Psoas muscle (tissue), 7 donors: ENCODE measurements at regions not wholly inside any gene's neighbourhood (a gene's known extent, or its start where the extent isn't known, plus 50 kb on each side); places are given as distances from the start of the nearest gene placed in this dataset.

ENCODE experiments used
- ATAC-seq, 4 donors: fragments of 200-7000 bp; cut with Tn5 transposase; one replicate each; pipeline ENCODE4 v1.9.1; 2020; ENCODE audit warnings: moderate library complexity in 3 of 4, mild to moderate bottlenecking in 2 of 4
- DNase-seq, 2 donors: peaks; one replicate each; pipeline ENCODE4 v3.0.0-alpha.2; 2020
- H3K27ac ChIP-seq: fragments of 200-600 bp; one replicate; pipeline ENCODE4 v1.8.0; 2022
- H3K27me3 ChIP-seq, 3 donors: fragments of 200-600 bp in 1 of 3; one replicate each; pipeline versions ENCODE4 v1.6.1 to v1.8.0; 2013 to 2022; ENCODE audit warnings: low read length in 2 of 3, mild to moderate bottlenecking in 2 of 3, moderate library complexity in 1 of 3; ENCODE audit not compliant: insufficient read depth in 3 of 3
- H3K36me3 ChIP-seq, 2 donors: fragments of 200-600 bp in 1 of 2; one replicate each; pipeline versions ENCODE4 v1.6.1 to v1.8.0; 2013 to 2022; ENCODE audit warnings: low read depth in 1 of 2, mild to moderate bottlenecking in 1 of 2, moderate library complexity in 1 of 2; ENCODE audit not compliant: insufficient read depth in 1 of 2
- H3K4me1 ChIP-seq: fragments of 200-600 bp; one replicate; pipeline ENCODE4 v1.8.0; 2022
- H3K4me3 ChIP-seq: fragments of 200-600 bp; one replicate; pipeline ENCODE4 v1.8.0; 2022; ENCODE audit warnings: mild to moderate bottlenecking
- H3K9me3 ChIP-seq: fragments of 200-600 bp; one replicate; pipeline ENCODE4 v1.8.0; 2022
- WGBS, 3 donors: extraction: QIAGEN DNeasy Blood & Tissue Kit; methylation state at CpG; one replicate each; pipeline versions ENCODE4 v1.1.6 to v1.1.7; 2013; 5-methylcytosine and 5-hydroxymethylcytosine counted together
- intact Hi-C, 2 donors: fragments of 100-400 bp; cut with DNase I; formaldehyde crosslinking; loops; one replicate each; pipeline versions ENCODE4 v1.11.0 to v1.14.2; 2022
- TF ChIP-seq, protein P1 (sequence below): fragments of 200-600 bp; IDR thresholded peaks from one replicate; pipeline ENCODE4 v1.8.0; 2022; ENCODE audit warnings: antibody characterized with exemption
- donor health status: healthy with polysubstance abuse.
- donor health status: DM: no; HTN: no; CAD: no; lungs with moderate emphysema.
- donor health status: Bipolar disorder and iron deficiency.
- donor health status: healthy.
- donor health status: DM: yes; HTN: yes; CAD: no.
- donor health status: DM: no; HTN: no; CAD: no.
- donor health status: DM: yes; HTN: yes; CAD: no.

DNA sequence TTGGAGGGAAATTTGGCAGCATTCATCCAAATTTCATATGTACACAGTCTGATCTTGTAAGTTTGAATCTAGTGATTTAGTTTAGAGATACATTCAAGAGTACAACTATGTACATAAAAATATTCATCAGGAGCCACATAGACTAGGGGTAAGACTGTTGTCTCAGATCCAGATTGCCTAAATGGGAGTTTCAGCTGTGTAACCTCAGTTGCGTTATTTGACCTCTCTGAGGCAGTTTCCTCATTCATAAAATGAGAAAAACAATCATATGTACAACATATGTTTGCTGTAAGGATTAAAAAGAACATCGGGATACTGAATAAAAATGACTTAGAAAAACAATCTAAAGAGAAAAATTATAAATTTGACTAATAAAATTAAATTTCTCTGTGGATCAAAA lies 577.5 kb downstream of the RPL10L start:
- intact Hi-C loops, result no loop called here
- peaks cover 3% of the 10 kb centered on the region for H3K9me3 ChIP-seq
- no peaks in the 10 kb centered on the region for H3K4me1 ChIP-seq
- H3K36me3 ChIP-seq, result no peaks in the 10 kb centered on the region
- DNase-seq, result no peak
- H3K27me3 ChIP-seq, result no peaks in the 10 kb centered on the region
- 80% methylated on average over 2 of the region's 2 CpGs for WGBS, 3 donors
- TF ChIP-seq, protein P1, sequence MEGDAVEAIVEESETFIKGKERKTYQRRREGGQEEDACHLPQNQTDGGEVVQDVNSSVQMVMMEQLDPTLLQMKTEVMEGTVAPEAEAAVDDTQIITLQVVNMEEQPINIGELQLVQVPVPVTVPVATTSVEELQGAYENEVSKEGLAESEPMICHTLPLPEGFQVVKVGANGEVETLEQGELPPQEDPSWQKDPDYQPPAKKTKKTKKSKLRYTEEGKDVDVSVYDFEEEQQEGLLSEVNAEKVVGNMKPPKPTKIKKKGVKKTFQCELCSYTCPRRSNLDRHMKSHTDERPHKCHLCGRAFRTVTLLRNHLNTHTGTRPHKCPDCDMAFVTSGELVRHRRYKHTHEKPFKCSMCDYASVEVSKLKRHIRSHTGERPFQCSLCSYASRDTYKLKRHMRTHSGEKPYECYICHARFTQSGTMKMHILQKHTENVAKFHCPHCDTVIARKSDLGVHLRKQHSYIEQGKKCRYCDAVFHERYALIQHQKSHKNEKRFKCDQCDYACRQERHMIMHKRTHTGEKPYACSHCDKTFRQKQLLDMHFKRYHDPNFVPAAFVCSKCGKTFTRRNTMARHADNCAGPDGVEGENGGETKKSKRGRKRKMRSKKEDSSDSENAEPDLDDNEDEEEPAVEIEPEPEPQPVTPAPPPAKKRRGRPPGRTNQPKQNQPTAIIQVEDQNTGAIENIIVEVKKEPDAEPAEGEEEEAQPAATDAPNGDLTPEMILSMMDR, result no peak
- no peak overlapping the region for H3K4me3 ChIP-seq
- H3K27ac ChIP-seq, result no peak overlapping the region
- ATAC-seq, result no peak

DNA sequence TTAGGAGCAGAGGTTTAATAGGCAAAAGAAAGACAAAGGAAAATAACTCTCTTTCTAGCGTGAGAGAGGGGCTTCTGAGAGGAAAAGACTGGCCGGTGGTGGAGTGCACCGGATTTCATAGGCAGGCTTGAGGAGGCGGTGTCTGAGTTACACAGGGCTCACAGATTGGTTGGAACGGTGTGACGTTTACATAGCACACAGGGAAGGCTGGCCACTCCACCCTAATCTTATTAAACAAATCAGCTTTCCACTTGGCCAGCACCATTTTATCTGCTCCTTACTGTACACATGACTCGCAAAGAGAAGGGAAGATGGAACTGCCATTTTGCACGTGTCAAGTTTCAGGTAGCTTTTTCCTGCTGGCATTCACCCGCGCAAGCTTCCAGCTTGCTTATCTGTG lies 587.7 kb downstream of the RPL10L start:
- DNase-seq (no peak), ATAC-seq (no peak)
- no peak overlapping the region for H3K4me3 ChIP-seq
- no peaks in the 10 kb centered on the region for H3K27me3 ChIP-seq
- no peaks in the 10 kb centered on the region for H3K36me3 ChIP-seq
- WGBS, 3 donors, result 76 to 81% (median 80%) methylated on average over 10 of the region's 10 CpGs
- TF ChIP-seq, protein P1, result no peak
- H3K9me3 ChIP-seq, result no peaks in the 10 kb centered on the region
- intact Hi-C loops, result no loop called here
- H3K4me1 ChIP-seq, result no peaks in the 10 kb centered on the region
- no peak overlapping the region for H3K27ac ChIP-seq

DNA sequence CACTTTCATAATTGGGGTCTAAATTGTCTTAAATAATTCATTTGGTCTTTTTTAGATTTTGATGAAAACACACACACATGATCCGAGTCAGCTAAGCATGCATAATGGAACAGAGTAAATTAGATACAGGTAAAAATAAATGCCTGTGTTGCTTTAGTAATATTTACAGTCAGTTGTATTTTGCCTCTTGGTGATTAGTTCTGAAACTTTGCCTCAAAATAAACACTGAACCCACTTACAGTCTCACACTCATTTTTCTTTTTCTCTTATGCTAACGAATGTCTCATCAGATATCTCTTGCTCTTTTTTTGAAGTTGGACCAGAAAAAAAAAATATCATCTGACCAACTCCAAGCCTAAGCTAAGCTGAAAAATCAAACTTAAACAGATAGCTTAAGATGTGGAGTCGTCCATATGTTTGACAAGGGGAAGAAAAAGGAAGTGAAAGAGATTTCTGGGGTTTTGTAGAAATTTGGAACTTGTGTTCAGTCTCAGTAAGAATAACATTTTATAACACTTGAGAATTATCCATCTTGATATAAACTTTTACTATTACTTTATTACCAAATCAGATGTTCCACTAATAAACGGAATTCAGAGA lies 592.5 kb downstream of the RPL10L start:
- intact Hi-C loops, result no loop called here
- no peak for ATAC-seq
- 73 to 80% (median 78%) methylated on average over 4 of the region's 4 CpGs for WGBS, 3 donors

DNA sequence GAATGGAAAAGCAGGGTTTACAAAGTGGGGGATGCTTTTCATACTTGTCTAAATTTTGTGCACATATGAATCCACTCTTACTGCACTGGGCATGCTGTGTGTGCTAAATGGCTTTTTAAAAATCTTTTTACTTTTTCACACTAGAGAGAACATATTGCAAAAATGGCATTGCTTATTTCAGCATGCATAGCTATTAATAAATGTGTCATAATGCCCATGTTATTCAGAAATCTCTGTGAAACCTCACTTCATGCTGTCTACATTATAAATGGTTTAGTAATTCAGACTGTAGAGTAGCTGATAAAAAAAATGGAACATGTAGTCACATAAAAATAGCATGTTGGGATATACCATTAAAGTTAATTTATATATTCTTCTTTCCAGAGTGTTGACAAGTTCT lies 593.8 kb downstream of the RPL10L start:
- TF ChIP-seq, protein P1, result no peak
- ATAC-seq, result no peak
- Histone ChIP-seq H3K4me3 (no peak overlapping the region), H3K9me3 (no peaks in the 10 kb centered on the region), H3K36me3 (no peaks in the 10 kb centered on the region), H3K27ac (no peak overlapping the region), H3K27me3 (no peaks in the 10 kb centered on the region), H3K4me1 (no peaks in the 10 kb centered on the region)
- no peak for DNase-seq
- intact Hi-C loops, result no loop called here

More for the DNA sequence above, 592.5 kb downstream of the RPL10L start:
- H3K27ac ChIP-seq, result no peak overlapping the region
- no peaks in the 10 kb centered on the region for H3K9me3 ChIP-seq
- TF ChIP-seq, protein P1, result no peak
- H3K4me1 ChIP-seq, result no peaks in the 10 kb centered on the region
- no peak overlapping the region for H3K4me3 ChIP-seq
- DNase-seq, result no peak
- H3K27me3 ChIP-seq, result no peaks in the 10 kb centered on the region
- H3K36me3 ChIP-seq, result no peaks in the 10 kb centered on the region

DNA sequence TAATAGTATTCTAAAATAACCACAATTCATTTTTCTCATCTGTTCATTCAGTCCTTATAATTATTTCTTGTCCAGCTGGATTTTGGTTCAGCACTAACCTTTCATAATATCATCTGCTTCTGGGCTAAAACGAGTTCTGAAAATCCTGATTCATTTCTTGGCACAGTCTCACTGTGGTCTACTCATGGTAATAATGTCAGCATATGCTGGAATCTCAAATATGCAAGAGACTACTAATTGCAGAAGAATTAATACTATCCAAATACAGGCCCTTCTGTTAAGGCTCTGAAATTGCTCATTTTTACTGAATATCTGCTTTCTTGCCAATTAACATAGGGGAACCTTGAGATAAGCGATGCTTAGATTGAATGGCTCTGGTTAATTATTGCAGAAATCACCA lies 597.1 kb downstream of the RPL10L start:
- no peak for ATAC-seq

More for the DNA sequence above, 597.1 kb downstream of the RPL10L start:
- no peaks in the 10 kb centered on the region for H3K4me1 ChIP-seq
- no peaks in the 10 kb centered on the region for H3K36me3 ChIP-seq
- no peak overlapping the region for H3K4me3 ChIP-seq
- H3K27me3 ChIP-seq, result no peaks in the 10 kb centered on the region
- no peak for DNase-seq
- no peak overlapping the region for H3K27ac ChIP-seq
- H3K9me3 ChIP-seq, result no peaks in the 10 kb centered on the region
- 20 to 29% (median 26%) methylated on average over 2 of the region's 2 CpGs for WGBS, 3 donors
- intact Hi-C loops, result no loop called here
- TF ChIP-seq, protein P1, result no peak
